HT-29 (cell line): ENCODE measurements at regions not wholly inside any gene's neighbourhood (a gene's known extent, or its start where the extent isn't known, plus 50 kb on each side); places are given as distances from the start of the nearest gene placed in this dataset.

Source experiments
- DNase-seq: peaks from one replicate; pipeline ENCODE4 v3.0.0-alpha.2; 2015; ENCODE audit warnings: low spot score

DNA sequence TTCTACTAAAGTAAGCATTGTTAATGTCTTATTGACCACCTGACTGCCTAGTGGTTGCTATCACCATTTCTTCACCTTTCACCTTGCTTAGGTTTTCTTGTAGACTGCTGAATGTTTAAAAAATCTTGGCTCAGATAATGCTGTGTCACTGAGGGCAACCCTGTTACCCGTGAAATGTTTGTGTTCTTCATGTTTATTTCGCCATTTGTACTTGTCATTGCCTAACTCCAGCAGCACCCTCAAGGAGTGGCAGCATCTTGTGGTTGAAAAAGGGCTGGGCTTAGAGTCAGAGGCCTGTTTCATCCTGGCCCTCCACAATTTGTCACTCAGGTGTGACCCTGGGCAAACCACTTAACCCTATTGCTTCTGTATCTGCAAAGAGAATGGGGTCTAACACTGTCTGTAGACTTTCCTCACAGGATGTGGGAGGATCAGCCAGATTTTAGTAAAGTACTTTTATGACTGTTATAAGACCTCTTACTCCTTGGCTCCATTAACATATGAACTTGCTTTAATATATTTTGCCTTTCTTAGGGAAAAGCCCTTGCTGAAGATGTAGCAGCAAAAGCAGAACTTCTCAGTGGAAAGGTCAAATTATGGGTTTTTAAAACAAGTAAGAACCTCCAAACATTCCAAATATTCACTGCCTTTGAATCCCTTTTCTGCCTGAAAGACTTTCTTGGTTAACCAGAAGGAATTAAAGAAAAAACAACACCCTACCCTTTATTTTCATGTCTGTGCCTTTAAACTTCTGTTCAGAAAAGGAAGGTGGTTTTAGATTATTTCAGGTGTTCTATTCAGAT is 154.5 kb upstream of the C11orf87 start:
- no peak for DNase-seq

DNA sequence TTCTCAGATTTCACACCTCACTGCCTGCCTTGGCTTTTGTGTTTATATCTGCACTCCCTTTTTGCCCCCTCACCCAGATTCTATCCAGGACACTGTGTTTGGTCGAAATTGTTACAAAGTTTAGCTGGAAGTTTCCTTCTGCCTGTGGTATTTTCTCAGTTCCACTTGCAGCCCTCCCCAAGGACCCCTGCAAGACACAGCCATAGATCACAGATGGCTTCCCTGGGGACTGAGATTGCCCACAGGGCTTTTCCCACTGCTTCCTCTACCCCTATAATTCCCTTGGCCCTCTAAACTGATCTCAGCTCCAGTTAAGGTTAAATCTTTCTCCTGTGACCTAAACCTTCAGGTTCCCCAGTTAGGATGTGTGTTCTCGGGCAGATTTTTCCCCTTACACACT is 146.1 kb upstream of the C11orf87 start:
- no peak for DNase-seq

DNA sequence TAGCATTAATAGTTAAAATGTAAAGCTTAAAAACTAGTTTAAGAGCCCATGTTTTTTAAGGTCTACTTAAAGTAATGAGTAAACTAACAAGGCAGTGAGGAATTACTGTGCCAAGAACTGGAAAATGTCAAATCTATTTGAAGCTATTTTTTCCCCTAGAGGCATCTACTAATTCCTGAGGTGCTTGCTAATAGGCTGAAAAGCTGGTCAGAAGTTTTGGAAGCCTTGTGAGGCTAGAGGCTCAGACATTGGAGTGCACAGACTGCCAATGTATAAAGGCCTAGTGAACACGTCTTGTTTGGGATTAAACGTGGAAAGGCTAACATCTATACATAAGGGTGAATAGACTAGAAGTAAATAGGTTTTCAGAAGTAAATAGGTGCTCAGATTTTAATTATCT is 136.5 kb upstream of the C11orf87 start:
- DNase-seq: no peak

DNA sequence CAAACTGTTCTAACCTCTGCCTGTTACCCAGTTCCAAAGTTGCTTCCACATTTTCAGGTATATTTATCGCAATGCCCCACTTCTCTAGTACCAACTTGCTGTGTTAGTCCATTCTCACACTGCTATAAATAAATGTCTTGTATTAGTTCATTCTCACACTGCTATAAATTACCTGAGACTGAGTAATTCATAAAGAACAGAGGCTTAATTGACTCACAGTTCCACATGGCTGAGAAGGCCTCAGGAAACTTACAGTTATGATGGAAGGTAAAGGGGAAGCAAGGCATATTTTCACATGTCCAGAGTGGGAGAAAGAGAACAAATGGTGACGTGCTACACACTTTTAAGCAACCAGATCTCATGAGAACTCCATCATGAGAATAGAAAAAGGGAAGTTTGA is 130.4 kb upstream of the C11orf87 start:
- DNase-seq: no peak

DNA sequence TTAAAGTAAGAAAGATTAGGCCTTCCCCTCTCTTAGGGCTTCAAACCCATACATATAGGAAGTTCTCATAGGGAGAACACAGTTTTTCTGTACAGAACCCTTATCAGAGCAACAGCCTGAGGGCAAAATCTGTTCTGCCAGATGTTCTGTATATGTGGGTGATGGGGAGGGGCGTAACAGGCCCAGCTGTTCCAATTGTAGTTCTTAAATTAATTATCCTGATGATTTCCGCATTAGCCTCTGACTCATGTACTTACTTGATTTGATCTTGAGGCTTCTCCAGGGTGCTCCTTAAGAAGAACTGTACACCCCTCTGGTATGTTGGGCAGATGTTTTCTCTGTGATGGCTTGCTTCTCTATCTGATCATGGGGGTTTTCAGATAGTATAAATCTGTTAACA is 123.1 kb upstream of the C11orf87 start:
- no peak for DNase-seq

DNA sequence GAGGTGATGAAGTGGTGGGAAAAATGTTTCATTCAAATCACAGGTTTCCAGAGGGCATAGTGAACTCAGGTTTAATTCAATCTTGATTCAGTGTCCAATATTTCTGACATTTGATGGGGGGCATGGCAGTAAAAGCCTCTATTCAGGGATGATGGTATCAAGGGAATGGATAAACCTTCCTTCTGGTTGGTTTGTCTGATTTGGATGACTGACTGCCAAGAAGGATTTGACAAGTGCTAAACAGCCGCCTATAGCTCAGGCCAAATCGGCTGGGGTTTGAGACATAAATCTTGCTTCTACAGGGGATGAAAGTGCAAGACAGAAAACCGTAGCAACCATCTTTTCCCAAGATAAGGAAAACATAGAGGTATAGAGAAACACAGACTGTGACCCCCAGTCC is 121.8 kb upstream of the C11orf87 start:
- DNase-seq: no peak

DNA sequence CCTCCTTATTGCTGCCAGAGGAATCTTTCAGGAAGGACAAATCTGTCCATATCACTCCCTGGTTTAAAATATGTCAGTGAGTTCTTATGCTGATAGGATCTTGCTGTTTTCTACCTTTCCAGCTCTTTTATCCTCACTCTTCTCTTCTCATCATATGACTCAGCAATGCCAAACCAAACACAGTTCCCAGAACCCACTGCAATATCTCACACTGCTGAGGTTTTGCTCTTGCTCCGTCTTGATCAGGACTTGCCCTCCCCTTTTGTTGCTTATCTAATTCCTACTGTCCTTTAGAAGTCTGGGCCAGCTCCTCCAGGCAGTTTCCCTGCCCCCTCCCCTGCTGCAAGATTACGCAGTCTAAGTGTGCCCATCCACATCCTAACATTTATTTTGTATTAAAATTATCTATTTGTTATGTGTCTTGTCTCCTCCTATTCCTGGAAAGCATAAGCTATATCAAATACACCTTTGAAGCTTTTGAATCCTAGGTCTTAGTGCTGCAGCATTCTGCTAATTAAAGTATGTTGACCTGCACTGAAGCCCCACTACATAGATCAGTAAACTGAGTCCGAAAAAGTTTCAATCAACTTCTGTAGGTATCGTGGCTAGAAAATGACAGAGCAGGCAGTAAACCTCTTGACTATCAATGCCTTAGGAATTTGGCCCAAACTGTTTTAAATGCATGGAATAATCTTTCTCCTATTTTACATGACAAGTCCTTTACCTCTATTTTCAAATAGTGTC is 119.2 kb upstream of the C11orf87 start:
- DNase-seq: no peak

DNA sequence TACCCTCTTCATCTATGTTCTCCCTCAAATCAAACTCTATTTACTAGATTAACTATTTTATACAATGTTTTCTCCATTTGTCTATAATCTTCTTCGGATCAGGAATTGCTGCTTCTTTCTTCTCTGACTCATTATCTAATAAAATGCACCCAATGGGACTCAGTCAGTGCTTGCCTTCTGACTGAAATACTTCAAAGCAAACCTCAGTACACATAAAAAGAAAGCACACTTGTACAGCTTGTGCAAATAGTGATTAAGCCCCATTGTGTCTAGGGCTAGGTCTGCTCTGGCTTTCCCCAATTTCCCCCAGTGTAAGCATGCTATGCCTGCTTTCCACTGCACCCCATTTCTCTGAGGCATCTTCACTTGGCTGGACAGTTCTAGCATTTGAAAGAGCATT is 118.6 kb upstream of the C11orf87 start:
- DNase-seq: peak; percentile 23

DNA sequence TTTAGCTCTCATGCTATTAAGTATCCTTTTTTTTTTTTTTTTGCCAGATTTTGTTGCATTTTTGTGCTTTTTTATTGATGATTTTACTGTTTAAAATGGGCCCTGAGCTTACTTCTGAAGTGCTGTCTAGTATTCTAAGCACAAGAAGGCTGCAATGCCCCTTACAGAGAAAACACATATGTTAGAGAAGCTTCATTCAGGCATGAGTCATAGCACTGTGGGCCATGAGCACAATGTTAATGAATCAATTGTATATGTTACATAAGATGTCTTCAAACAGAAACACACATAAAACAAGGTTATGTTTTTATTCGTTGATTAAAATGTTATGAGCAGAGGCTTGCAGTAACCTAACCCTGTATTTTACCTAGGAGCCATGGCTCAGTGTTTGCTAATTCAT is 117.8 kb upstream of the C11orf87 start:
- DNase-seq: peak; percentile 5

DNA sequence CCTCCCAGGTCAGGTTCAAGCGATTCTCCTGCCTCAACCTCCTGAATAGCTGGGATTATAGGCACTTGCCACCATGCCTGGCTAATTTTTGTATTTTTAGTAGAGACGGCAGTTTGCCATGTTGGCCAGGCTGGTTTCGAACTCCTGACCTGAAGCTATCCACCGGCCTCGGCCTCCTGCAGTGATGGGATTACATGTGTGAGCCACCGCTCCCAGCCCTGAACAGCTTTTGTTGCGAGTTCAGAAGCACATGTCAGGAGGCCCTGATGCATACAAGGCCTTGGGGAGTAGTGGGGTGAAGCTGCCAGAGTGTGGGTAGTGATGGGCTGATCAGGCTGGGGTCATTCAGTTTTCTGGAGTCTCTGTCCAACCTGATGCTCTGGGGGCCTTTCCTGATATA is 117.0 kb upstream of the C11orf87 start:
- no peak for DNase-seq

DNA sequence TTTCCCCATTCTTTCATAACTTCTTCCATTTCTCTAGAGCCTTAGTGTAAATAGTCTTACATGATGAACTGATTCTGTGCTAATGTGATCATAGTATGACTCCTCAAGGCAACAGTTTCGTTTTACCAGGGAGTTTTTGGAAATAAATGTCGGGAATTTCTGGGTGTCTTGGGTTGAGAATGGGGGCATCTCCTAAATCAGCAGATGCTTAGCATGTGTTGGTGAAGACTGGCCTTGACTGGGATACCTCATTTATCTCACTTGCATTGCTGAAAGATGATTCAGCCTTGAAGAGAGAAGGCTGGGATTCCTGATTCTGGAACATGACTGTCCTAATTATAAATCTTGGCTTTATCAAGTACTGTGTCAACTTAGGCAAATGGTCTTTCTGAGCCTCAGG is 115.7 kb upstream of the C11orf87 start:
- DNase-seq: no peak

DNA sequence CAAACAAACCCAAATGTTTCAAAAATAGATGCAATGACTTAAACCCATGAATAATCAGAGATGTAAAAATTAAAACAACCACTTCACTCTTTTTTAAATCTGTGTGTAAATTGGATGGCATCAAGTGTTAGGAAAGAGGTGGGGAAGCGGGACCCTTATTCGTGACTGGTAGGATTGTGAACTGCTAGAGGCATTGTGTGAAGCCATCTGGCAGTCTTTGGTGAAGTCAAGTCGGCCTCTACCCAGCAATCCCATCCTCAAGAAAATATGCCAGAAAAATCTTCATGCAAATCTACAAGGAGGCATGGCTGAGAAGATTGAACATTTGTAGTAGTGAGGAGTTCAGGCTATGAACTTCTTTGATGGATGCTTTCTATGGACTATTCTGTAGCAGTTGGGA is 114.6 kb upstream of the C11orf87 start:
- DNase-seq: no peak

DNA sequence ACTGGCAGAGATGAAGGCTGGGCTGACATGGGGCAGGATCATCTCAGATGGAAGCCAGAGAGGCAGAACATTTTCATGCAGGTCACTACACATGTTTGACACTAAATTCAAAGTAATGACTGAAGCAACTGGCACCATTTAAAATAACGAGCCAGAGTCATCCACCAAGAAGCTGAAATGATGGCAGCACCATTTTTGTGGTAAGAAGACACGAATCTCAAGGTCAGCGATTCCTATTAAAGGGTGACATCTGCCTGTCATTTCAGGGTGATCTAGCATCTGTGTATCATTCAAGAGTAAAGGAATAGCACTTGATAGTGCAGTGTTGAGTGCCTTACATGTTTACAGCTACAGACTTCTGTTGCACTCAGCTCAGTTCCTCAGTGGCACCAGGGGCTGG is 113.4 kb upstream of the C11orf87 start:
- DNase-seq: no peak

DNA sequence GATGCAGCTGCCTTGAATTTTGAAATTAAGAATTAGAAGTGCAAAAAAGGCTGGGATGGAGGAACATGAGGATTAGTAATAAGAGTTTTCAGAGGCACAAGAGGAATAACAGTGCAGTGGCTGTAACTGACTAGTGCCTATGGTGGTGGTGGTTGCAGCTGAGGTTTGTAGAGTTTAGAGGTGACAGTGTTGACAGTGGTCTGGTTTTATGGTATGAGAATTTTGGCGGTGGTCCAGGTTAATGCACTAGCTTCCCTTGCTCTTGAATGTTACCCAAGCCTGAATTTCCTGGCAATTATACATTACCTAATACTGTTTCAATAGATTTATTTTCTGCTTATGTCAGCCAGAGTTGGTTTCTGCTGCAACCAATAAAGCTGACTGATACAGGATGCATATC is 112.8 kb upstream of the C11orf87 start:
- DNase-seq: no peak

DNA sequence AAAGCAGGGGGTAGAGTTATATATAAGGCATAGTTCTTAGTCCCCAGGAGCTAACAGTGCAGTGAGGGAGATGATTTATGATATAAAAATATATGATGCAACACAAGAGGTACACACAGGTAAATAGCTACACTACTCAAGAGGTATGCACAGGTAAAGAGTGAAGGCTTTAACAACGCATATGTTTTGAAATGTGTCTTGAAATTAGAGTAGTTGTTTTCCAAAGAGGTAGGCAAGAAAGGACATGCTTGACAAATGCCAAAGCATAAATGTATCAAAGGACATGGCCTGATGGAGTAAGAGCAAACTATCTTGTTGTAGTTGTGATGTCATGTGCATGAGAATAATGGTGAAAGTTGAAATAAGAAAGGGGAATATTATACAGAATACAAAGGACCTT is 104.3 kb upstream of the C11orf87 start:
- DNase-seq: no peak

DNA sequence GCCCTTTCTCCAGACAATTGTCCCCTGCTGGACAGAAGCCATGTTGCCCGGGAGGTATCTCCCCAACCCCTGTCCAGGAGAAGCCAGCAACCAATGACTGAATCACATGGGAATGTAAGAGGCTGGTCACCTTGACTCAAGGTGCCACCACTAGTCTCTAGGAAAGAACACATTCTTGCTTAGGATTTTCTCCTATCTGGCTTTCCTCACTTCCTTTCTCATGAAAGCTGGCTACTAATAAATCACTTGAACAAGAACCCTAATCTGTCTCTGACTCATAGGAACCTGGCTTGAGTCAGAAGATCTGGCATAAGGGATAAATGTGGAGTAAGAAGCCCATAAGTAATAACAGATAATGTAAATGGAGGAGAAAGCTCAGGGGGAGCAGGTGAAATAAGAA is 101.4 kb upstream of the C11orf87 start:
- DNase-seq: peak; percentile 11

DNA sequence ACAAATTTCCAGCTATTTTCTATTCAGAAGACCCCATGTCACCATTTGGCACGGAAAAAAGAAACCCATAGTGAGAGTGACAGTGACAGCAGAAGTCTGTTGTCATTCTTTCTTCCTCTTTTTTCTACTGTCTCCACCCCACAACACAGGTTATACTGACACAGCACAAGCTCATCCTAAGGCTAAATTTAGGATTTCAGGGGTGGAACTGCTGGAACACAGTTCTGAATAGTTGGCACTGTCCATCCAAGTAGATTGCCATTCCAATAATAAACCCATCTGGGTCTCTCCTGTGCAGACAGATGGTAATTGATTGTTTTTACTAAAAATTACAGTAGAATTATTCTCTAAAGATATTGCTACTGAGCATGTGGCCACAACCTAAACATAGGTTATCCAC is 95.2 kb upstream of the C11orf87 start:
- DNase-seq: no peak

DNA sequence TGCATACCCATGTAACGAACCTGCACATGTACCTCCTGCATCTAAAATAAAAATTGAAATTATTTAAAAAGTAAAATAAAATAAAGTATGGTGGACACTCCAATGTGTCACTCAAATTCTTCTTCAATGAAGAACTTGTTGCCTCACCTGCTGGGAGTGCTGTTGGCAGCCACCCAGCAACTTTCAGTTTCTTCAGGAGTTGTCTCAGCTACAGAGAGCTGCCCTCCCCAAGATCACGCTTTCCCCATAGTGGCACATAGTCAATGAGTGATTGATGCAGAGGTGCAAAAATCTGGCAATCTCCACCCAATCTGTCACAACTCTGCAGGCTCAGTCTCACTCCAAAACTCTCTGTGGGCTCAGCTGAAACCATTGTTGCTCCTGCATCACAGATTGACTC is 92.3 kb upstream of the C11orf87 start:
- DNase-seq: no peak

DNA sequence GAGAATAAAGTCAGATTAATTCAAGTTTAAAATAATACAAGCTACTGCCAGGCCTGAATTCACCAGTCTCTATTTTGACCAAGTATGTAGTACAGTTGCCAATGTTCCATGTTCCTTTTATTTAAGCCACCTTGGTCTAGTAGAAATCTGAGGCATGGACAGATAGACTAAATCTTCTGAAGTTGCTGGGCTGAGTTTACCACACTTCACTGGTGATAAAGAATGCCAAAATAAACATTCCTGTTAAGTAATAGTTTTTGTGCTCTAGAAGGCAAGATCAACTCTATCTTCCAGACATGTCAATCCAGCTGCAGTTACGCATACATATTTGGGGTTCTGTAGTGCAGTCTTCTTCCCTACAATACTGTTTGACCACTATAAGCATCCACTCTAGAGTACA is 83.9 kb upstream of the C11orf87 start:
- no peak for DNase-seq

DNA sequence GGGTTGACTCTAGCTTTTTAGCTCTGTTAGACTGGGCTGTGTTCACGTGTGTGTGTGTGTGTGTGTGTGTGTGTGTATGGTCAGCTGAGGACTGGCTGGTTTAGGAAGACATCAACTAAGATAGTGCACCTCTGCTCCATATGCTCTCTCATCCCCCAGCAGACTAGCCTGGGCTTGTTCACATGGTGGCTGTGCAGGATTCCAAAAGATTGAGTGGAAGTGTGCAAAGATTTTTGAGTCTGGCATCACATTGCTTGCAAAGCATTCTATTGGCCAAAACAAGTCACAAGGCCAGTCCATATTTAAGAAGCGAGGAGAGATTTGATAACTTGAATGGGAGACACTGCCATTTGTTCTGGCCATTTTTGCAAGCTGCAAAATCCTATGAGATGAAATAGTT is 79.7 kb upstream of the C11orf87 start:
- DNase-seq: no peak

DNA sequence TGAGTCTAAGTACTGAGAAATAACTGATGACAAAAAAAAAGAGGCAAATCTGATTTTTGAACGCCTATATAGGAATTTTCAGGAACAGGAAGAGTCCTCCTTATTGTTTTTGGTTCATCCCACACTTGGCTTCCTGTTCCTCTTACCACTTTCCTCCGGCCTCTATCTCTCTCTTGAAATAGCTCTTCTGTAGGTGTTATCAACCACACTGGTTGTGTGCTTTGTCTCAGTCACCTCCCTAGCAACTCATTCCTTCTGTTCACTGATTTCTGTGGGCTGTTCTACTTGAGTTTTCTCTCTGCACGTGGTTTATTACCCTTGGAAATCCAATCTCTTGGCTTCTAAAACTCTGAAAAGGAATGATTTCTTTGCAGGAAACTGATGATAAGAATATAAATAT is 78.7 kb upstream of the C11orf87 start:
- DNase-seq: no peak

DNA sequence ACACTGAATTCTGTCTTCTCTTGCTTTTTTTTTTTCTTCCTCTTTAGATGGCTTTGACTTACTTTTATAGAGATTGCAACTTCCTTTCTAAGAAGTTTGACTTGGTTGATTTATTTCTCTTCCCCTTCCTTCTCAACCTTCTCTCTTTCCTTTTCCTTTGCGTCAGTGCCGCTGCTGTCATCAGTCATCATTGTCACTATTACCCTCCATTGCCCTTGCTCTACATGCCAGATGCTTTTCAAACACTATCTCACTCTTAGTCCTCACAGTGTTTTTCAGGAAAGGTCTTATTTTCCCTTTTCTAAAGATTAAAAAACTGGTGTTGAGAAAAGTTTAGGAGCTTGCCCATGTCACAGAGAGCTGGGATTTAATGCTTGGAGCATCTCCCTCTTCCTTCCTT is 74.7 kb upstream of the C11orf87 start:
- DNase-seq: no peak

DNA sequence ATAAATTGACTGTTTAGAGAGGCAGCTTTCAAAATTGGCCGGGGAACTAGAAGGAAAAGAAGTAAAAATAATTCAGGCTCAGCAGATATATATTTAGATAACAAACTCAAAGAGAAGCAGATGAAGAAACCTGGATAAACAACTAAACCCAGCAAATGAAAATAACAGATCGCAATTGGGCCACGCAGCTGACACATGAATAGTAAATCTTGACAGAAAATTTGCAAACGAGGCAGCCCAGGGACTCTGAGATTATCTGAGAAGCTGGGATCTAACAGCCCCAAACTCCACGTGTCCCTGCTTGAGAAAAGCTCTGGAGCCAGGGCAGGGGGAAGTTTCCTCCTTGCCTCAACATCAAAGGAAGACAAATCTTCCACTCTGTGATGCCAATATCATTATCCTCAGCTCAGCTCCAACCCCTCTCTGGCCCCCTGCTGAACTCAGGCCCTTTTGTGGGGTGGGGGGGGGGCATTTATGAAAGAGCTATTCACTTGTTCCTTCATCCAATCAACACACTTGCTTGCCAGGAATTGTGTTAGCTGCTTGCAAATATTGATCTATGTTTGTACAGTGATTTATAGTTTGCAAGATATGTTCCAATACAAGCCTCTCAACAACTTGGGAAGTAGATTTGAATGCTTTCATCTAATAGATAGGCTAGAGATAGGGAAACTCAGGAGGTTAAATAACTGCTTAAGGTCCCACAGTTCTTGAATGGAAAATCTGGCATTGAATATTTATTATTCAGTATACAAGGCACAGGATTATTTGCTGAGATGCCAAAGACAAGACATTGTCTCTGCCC is 72.5 kb upstream of the C11orf87 start:
- DNase-seq: no peak
